ENCODE measurements at regions not wholly inside any gene's neighbourhood (a gene's known extent, or its start where the extent isn't known, plus 50 kb on each side); places are given as distances from the start of the nearest gene placed in this dataset.

DNA sequence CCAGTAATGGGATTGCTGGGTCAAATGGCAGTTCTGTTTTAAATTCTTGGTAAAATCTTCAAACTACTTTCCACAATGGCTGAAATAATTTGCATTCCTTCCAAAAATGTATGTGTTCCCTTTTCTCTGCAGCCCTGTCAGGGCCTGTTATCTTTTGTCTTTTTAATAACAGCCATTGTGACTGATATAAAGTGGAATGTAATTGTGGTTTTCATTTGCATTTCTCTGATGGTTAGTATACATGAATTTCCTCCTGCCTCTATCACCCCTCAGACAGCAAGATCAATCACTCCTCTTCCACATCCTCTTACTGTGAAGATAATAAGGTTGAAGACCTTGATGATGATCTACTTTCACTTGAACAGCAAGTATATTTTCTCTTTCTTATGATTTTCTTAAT is 304.8 kb upstream of the FSIP2 start:
- Histone ChIP-seq H3K4me1 (ENCODE audit: insufficient read depth, low read length) (no peaks in the 10 kb centered on the region), H3K4me2 (ENCODE audit: insufficient read depth, low read length) (no peak overlapping the region), H3K36me3 (ENCODE audit: insufficient read depth, low read length) (no peaks in the 10 kb centered on the region), H3K27me3 (ENCODE audit: insufficient read depth, low read length) (no peaks in the 10 kb centered on the region), H4K20me1 (ENCODE audit: insufficient read depth, low read length) (no peaks in the 10 kb centered on the region), H3K79me2 (ENCODE audit: insufficient read depth, low read length) (no peaks in the 10 kb centered on the region), H3K4me3 (ENCODE audit: insufficient read depth, low read length) (no peak overlapping the region), H3K9me3 (ENCODE audit: low read depth, low read length) (no peaks in the 10 kb centered on the region), H2AFZ (ENCODE audit: low read length) (no peak overlapping the region), H3K27ac (ENCODE audit: low read depth, low read length) (no peak overlapping the region)
- TF ChIP-seq, protein P1, sequence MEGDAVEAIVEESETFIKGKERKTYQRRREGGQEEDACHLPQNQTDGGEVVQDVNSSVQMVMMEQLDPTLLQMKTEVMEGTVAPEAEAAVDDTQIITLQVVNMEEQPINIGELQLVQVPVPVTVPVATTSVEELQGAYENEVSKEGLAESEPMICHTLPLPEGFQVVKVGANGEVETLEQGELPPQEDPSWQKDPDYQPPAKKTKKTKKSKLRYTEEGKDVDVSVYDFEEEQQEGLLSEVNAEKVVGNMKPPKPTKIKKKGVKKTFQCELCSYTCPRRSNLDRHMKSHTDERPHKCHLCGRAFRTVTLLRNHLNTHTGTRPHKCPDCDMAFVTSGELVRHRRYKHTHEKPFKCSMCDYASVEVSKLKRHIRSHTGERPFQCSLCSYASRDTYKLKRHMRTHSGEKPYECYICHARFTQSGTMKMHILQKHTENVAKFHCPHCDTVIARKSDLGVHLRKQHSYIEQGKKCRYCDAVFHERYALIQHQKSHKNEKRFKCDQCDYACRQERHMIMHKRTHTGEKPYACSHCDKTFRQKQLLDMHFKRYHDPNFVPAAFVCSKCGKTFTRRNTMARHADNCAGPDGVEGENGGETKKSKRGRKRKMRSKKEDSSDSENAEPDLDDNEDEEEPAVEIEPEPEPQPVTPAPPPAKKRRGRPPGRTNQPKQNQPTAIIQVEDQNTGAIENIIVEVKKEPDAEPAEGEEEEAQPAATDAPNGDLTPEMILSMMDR (IDR thresholded peaks at IDR 0.05; ENCODE audit: extremely low read depth, low read depth, low read length) = no peak
- DNase-seq (ENCODE audit: insufficient read length, low spot score, missing footprints) = no peak

DNA sequence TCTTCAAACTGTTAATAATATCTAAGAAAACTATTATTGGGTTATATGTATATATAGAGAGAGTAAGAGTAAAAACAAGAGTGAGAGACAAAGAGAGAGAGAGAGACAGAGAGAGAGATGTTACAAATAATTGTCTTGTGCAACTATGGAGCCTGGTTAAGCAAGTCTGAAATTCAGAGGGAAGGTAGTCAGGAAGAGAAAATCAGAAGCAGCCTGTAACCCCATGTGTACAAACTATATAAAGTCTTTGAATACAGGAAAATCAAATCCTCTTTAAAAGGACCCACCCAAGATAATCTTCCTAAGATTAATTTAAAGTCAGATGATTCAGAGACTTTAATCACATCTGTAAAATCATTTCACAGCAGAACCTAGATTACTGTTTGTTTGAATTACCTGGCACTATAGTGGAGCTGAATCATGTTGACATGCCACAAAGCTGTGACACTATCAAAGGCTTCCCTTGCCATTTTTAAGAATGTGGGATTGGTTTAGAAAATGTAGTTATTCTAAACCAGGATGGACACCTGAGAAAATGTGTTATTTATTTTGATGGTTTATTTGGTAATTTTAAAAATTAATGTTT is 301.7 kb upstream of the FSIP2 start:
- H4K20me1 ChIP-seq (ENCODE audit: insufficient read depth, low read length) = no peaks in the 10 kb centered on the region
- TF ChIP-seq, protein P1 (IDR thresholded peaks at IDR 0.05; ENCODE audit: extremely low read depth, low read depth, low read length) = no peak
- no peaks in the 10 kb centered on the region for H3K36me3 ChIP-seq (ENCODE audit: insufficient read depth, low read length)
- no peak overlapping the region for H3K4me3 ChIP-seq (ENCODE audit: insufficient read depth, low read length)
- no peaks in the 10 kb centered on the region for H3K79me2 ChIP-seq (ENCODE audit: insufficient read depth, low read length)
- H2AFZ ChIP-seq (ENCODE audit: low read length) = no peak overlapping the region
- no peaks in the 10 kb centered on the region for H3K9me3 ChIP-seq (ENCODE audit: low read depth, low read length)
- DNase-seq (ENCODE audit: insufficient read length, low spot score, missing footprints) = no peak
- no peak overlapping the region for H3K4me2 ChIP-seq (ENCODE audit: insufficient read depth, low read length)
- no peaks in the 10 kb centered on the region for H3K4me1 ChIP-seq (ENCODE audit: insufficient read depth, low read length)
- no peaks in the 10 kb centered on the region for H3K27me3 ChIP-seq (ENCODE audit: insufficient read depth, low read length)
- H3K27ac ChIP-seq (ENCODE audit: low read depth, low read length) = no peak overlapping the region

DNA sequence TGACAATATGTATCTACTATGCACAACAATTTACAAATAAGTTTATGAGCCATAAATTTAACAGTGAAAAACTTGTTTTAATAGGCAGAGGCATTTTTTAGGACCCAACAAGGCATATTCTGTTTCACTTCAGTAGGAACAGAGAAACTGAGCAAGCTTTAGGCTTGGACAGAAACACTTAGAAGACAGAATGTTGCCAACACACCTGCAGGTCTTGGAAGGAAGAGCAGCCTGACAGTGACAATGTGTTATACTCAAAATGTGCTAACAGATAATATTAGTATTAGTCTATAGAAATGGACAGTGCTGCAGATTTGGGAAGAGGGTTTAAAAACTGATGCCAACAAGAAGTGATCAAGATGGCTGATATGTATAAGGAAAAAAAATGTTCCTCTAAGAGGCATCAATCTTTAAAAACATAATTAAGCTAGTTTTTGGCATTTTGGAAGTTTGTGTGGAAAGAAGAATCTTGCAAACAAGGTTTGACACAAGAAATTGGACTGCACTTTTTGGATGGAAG is 297.1 kb upstream of the FSIP2 start:
- Histone ChIP-seq H3K27me3 (ENCODE audit: insufficient read depth, low read length) (no peaks in the 10 kb centered on the region), H3K27ac (ENCODE audit: low read depth, low read length) (no peak overlapping the region), H3K4me1 (ENCODE audit: insufficient read depth, low read length) (no peaks in the 10 kb centered on the region), H3K36me3 (ENCODE audit: insufficient read depth, low read length) (no peaks in the 10 kb centered on the region), H3K9me3 (ENCODE audit: low read depth, low read length) (no peaks in the 10 kb centered on the region), H3K79me2 (ENCODE audit: insufficient read depth, low read length) (no peaks in the 10 kb centered on the region), H3K4me2 (ENCODE audit: insufficient read depth, low read length) (no peak overlapping the region), H2AFZ (ENCODE audit: low read length) (no peak overlapping the region), H4K20me1 (ENCODE audit: insufficient read depth, low read length) (no peaks in the 10 kb centered on the region), H3K4me3 (ENCODE audit: insufficient read depth, low read length) (no peak overlapping the region)
- no peak for DNase-seq (ENCODE audit: insufficient read length, low spot score, missing footprints)
- TF ChIP-seq, protein P1 (IDR thresholded peaks at IDR 0.05; ENCODE audit: extremely low read depth, low read depth, low read length) = no peak

DNA sequence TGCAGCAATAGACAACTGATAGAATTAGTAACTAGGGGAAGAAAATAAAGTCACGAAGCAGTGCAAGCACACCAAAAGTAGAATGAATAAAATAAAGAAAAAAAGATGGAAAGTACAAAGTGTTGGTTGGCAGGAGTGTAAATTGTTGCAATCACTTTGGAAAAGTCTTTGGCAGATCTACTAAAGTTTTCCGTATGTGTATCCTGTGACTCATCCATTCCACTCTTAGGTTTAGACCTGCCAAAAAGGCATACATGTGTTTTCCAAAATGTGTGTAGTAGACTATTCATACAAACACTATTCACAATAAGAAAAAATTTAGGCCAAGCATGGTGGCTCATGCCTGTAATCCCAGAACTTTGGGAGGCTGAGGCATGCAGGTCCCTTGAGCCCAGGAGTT is 282.1 kb upstream of the FSIP2 start:
- H3K27me3 ChIP-seq (ENCODE audit: insufficient read depth, low read length) = no peaks in the 10 kb centered on the region
- no peaks in the 10 kb centered on the region for H3K79me2 ChIP-seq (ENCODE audit: insufficient read depth, low read length)
- no peaks in the 10 kb centered on the region for H3K36me3 ChIP-seq (ENCODE audit: insufficient read depth, low read length)
- H3K9me3 ChIP-seq (ENCODE audit: low read depth, low read length) = no peaks in the 10 kb centered on the region
- no peak overlapping the region for H3K4me2 ChIP-seq (ENCODE audit: insufficient read depth, low read length)
- H3K4me3 ChIP-seq (ENCODE audit: insufficient read depth, low read length) = no peak overlapping the region
- DNase-seq (ENCODE audit: insufficient read length, low spot score, missing footprints) = no peak
- H2AFZ ChIP-seq (ENCODE audit: low read length) = no peak overlapping the region
- H3K4me1 ChIP-seq (ENCODE audit: insufficient read depth, low read length) = no peaks in the 10 kb centered on the region
- TF ChIP-seq, protein P1 (IDR thresholded peaks at IDR 0.05; ENCODE audit: extremely low read depth, low read depth, low read length) = no peak
- H4K20me1 ChIP-seq (ENCODE audit: insufficient read depth, low read length) = no peaks in the 10 kb centered on the region
- H3K27ac ChIP-seq (ENCODE audit: low read depth, low read length) = no peak overlapping the region
